Gastroesophageal sphincter (tissue), 3 donors: ENCODE measurements at regions not wholly inside any gene's neighbourhood (a gene's known extent, or its start where the extent isn't known, plus 50 kb on each side); places are given as distances from the start of the nearest gene placed in this dataset.

Experiments used
- EP300 ChIP-seq: sonication (generic); formaldehyde crosslinking; IDR thresholded peaks from one replicate; pipeline ENCODE4 v1.6.1; 2017; ENCODE audit warnings: antibody characterized with exemption, mild to moderate bottlenecking
- POLR2A ChIP-seq, 2 donors: fragments of 450-650 bp; IDR thresholded peaks; one replicate each; pipeline ENCODE4 v1.6.1; 2017; ENCODE audit warnings: antibody characterized with exemption in 2 of 2, mild to moderate bottlenecking in 2 of 2, moderate library complexity in 1 of 2
- POLR2AphosphoS5 ChIP-seq: sonication (generic); formaldehyde crosslinking; IDR thresholded peaks from one replicate; pipeline ENCODE4 v1.6.1; 2017; ENCODE audit warnings: antibody characterized with exemption
- TF ChIP-seq, protein P1 (sequence below), 4 experiments: fragments of 200-600 bp in 2 of 4; fragments of 450-650 bp in 2 of 4; sonication (generic) in 1 of 4; IDR thresholded peaks; one replicate each; pipeline ENCODE4 v1.5.1; 2017 to 2019; ENCODE audit warnings: antibody characterized with exemption in 4 of 4, mild to moderate bottlenecking in 2 of 4, moderate library complexity in 2 of 4

DNA sequence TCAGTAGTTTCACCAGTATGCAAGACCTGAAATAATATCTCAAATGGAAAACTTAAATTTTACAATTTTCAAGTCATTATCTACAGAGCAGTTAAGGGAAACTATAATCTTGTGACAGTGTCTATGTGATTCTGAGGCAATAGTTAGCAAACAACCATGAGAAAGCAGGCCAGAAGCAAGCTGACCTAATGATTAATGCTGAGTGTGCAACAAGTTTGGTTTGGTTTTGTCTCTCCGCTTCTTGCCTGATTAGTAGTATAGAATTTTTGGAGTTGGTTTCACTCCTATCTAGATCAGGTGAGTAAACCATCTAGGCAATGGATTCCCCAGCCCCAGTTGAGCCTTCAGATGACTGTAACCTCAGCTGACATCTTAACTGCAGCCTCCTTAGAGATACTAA lies 212.9 kb upstream of the NAV3 start:
- TF ChIP-seq, protein P1, sequence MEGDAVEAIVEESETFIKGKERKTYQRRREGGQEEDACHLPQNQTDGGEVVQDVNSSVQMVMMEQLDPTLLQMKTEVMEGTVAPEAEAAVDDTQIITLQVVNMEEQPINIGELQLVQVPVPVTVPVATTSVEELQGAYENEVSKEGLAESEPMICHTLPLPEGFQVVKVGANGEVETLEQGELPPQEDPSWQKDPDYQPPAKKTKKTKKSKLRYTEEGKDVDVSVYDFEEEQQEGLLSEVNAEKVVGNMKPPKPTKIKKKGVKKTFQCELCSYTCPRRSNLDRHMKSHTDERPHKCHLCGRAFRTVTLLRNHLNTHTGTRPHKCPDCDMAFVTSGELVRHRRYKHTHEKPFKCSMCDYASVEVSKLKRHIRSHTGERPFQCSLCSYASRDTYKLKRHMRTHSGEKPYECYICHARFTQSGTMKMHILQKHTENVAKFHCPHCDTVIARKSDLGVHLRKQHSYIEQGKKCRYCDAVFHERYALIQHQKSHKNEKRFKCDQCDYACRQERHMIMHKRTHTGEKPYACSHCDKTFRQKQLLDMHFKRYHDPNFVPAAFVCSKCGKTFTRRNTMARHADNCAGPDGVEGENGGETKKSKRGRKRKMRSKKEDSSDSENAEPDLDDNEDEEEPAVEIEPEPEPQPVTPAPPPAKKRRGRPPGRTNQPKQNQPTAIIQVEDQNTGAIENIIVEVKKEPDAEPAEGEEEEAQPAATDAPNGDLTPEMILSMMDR (IDR thresholded peaks at IDR 0.05), result no peak
- no peak for TF ChIP-seq POLR2A (IDR thresholded peaks at IDR 0.05)
- no peak for TF ChIP-seq POLR2AphosphoS5
- TF ChIP-seq EP300, result no peak
